SU-DHL-6 (cell line): ENCODE measurements at regions not wholly inside any gene's neighbourhood (a gene's known extent, or its start where the extent isn't known, plus 50 kb on each side); places are given as distances from the start of the nearest gene placed in this dataset.

Source experiments
- H2AFZ ChIP-seq: fragments of 200-600 bp; sonication (generic); 2 replicates; pipeline ENCODE4 v1.6.1; 2014; ENCODE audit warnings: low read depth, mild to moderate bottlenecking, moderate library complexity, mixed read lengths, antibody characterized with exemption, low read length; ENCODE audit not compliant: severe bottlenecking
- H3F3A ChIP-seq: fragments of 200-600 bp; shearing (Covaris generic); 2 replicates; pipeline ENCODE4 v1.6.0; 2016; ENCODE audit warnings: antibody characterized with exemption, mild to moderate bottlenecking; ENCODE audit not compliant: insufficient read depth
- H3K27ac ChIP-seq: fragments of 200-600 bp; sonication (generic); 2 replicates; pipeline ENCODE4 v1.5.1; 2016; ENCODE audit warnings: low read depth, mild to moderate bottlenecking, low read length, moderate library complexity, mixed read lengths
- H3K27me3 ChIP-seq: fragments of 200-600 bp; sonication (generic), shearing (Covaris generic); 2 replicates; pipeline ENCODE4 v1.6.0; 2014; ENCODE audit warnings: mild to moderate bottlenecking, low read length
- H3K36me3 ChIP-seq: fragments of 200-600 bp; sonication (generic); 2 replicates; pipeline ENCODE4 v1.6.1; 2014; ENCODE audit warnings: mild to moderate bottlenecking, low read length, mixed read lengths
- H3K4me2 ChIP-seq: fragments of 300-600, 200-600 bp; shearing (Covaris generic), sonication (generic); 2 replicates; pipeline ENCODE4 v1.6.0; 2014; ENCODE audit warnings: low read length, low read depth, mild to moderate bottlenecking; ENCODE audit not compliant: poor library complexity, severe bottlenecking
- H3K4me3 ChIP-seq: fragments of 200-600 bp; sonication (generic); 2 replicates; pipeline ENCODE4 v1.5.1; 2014; ENCODE audit warnings: antibody characterized with exemption, low read length, mild to moderate bottlenecking, mixed read lengths; ENCODE audit not compliant: insufficient read depth, poor library complexity, severe bottlenecking
- H3K79me2 ChIP-seq: fragments of 200-600 bp; sonication (generic); 2 replicates; pipeline ENCODE4 v1.6.1; 2014; ENCODE audit warnings: mild to moderate bottlenecking, low read length, moderate library complexity; ENCODE audit not compliant: insufficient read depth
- H3K9ac ChIP-seq: fragments of 200-600 bp; sonication (generic); 2 replicates; pipeline ENCODE4 v1.7.0; 2014; ENCODE audit warnings: mild to moderate bottlenecking, low read length
- H3K9me2 ChIP-seq: fragments of 200-600 bp; sonication (generic); replicated peaks from 2 replicates; pipeline ENCODE4 v1.6.1; 2014; ENCODE audit warnings: low read length; ENCODE audit not compliant: insufficient read depth
- H3K9me3 ChIP-seq: fragments of 200-600 bp; sonication (generic); 2 replicates; pipeline ENCODE4 v1.6.1; 2014; ENCODE audit warnings: low read length, mixed read lengths; ENCODE audit not compliant: insufficient read depth
- H4K20me1 ChIP-seq: fragments of 200-600 bp; sonication (generic); 2 replicates; pipeline ENCODE4 v1.6.1; 2014; ENCODE audit warnings: low read depth, mild to moderate bottlenecking, antibody characterized with exemption, low read length, moderate library complexity, mixed read lengths
- CTCF ChIP-seq: fragments of 200-600 bp; sonication (generic); IDR thresholded peaks from one replicate; pipeline ENCODE4 v1.5.1; 2017; ENCODE audit warnings: antibody characterized with exemption, mild to moderate bottlenecking, low read length, moderate library complexity; ENCODE audit not compliant: insufficient read depth, poor library complexity, severe bottlenecking
- EZH2phosphoT487 ChIP-seq: fragments of 200-600 bp; sonication (generic), shearing (Covaris generic); conservative IDR thresholded peaks from 2 replicates; pipeline ENCODE4 v1.6.1; 2018; ENCODE audit warnings: mild to moderate bottlenecking, antibody characterized with exemption, low read length, moderate library complexity, mixed read lengths

- Histone ChIP-seq H3K4me2 (no peak overlapping the region), H4K20me1 (no peaks in the 10 kb centered on the region), H3K9ac (no peak overlapping the region), H3K9me2 (no peaks in the 10 kb centered on the region), H3F3A (no peaks in the 10 kb centered on the region), H3K4me3 (no peak overlapping the region), H3K9me3 (no peaks in the 10 kb centered on the region), H2AFZ (no peak overlapping the region), H3K27ac (no peak overlapping the region), H3K36me3 (no peaks in the 10 kb centered on the region), H3K79me2 (no peaks in the 10 kb centered on the region), H3K27me3 (no peaks in the 10 kb centered on the region)
- no peak for TF ChIP-seq CTCF
- no peak for TF ChIP-seq EZH2phosphoT487
Observed at GRCh38 chr4:4697584-4697983, 155.7 kb upstream of the STX18 start.

- Histone ChIP-seq H3K79me2 (no peaks in the 10 kb centered on the region), H3K9ac (no peak overlapping the region), H4K20me1 (no peaks in the 10 kb centered on the region), H3K27ac (no peak overlapping the region), H3K4me3 (no peak overlapping the region), H3K36me3 (no peaks in the 10 kb centered on the region), H2AFZ (no peak overlapping the region), H3K4me2 (no peak overlapping the region), H3K9me2 (no peaks in the 10 kb centered on the region), H3K9me3 (no peaks in the 10 kb centered on the region), H3K27me3 (no peaks in the 10 kb centered on the region), H3F3A (no peaks in the 10 kb centered on the region)
- no peak for TF ChIP-seq EZH2phosphoT487
- no peak for TF ChIP-seq CTCF
Observed at GRCh38 chr4:4696530-4696929, 154.7 kb upstream of the STX18 start.

DNA sequence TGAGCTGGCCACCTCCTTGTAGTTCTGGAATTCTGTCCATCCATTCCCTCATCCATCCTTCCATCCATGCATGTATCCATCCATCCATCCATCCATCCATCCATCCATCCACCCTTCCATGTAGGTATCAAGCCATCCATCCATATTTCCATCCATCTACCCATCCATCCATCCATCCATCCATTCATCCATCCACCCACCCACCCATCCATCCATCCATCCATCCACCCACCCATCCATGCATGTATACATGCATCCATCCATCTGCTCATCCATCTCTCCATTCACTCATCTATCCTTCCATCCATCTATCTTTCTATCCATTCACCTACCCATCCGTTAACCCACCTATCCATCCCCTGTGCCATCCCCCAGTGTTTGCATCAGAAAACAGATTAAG, 153.6 kb upstream of the STX18 start:
- no peak overlapping the region for H3K4me2 ChIP-seq
- no peak overlapping the region for H2AFZ ChIP-seq
- no peak overlapping the region for H3K4me3 ChIP-seq
- H3K27ac ChIP-seq, result no peak overlapping the region
- H3K9ac ChIP-seq, result no peak overlapping the region
- no peaks in the 10 kb centered on the region for H4K20me1 ChIP-seq
- no peaks in the 10 kb centered on the region for H3F3A ChIP-seq
- no peaks in the 10 kb centered on the region for H3K9me2 ChIP-seq
- H3K36me3 ChIP-seq, result no peaks in the 10 kb centered on the region
- H3K79me2 ChIP-seq, result no peaks in the 10 kb centered on the region
- no peaks in the 10 kb centered on the region for H3K9me3 ChIP-seq
- no peaks in the 10 kb centered on the region for H3K27me3 ChIP-seq
- no peak for TF ChIP-seq EZH2phosphoT487
- no peak for TF ChIP-seq CTCF

- H3K27ac ChIP-seq, result no peak overlapping the region
Observed at GRCh38 chr4:4694827-4695226, 153.0 kb upstream of the STX18 start.

More at GRCh38 chr4:4694827-4695226, 153.0 kb upstream of the STX18 start:
- Histone ChIP-seq H3K9me3 (no peaks in the 10 kb centered on the region), H4K20me1 (no peaks in the 10 kb centered on the region), H3K4me2 (no peak overlapping the region), H3K36me3 (no peaks in the 10 kb centered on the region), H3K27me3 (no peaks in the 10 kb centered on the region), H3F3A (no peaks in the 10 kb centered on the region), H3K79me2 (no peaks in the 10 kb centered on the region), H3K9ac (no peak overlapping the region), H3K9me2 (no peaks in the 10 kb centered on the region), H2AFZ (no peak overlapping the region), H3K4me3 (no peak overlapping the region)
- no peak for TF ChIP-seq EZH2phosphoT487
- no peak for TF ChIP-seq CTCF
